ENCODE measurements at regions not wholly inside any gene's neighbourhood (a gene's known extent, or its start where the extent isn't known, plus 50 kb on each side); places are given as distances from the start of the nearest gene placed in this dataset.

DNA sequence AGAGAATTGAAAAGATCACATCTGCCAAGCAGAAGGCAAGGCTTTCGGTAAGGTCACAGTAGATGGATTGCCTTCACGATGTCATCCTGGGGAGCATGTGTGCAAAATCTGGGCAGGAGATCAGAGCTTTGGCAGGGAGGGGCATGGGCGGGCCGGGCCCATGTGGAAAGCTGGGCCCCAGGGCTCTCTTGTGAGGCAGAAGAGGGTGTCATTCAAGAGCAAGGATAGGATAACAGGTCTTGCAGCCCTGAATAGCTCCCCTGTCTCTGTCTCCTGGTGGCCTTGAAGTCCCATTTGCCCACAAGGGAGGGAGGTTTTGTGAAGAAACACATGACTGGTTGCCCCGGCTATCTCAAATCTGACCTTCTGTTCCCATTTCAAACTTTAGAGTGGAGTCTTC, 172.0 kb downstream of the OPA1 start:
- DNase-seq (ENCODE audit: low spot score in 2 of 2), result no peak
- no peaks in the 10 kb centered on the region for H3K36me3 ChIP-seq

DNA sequence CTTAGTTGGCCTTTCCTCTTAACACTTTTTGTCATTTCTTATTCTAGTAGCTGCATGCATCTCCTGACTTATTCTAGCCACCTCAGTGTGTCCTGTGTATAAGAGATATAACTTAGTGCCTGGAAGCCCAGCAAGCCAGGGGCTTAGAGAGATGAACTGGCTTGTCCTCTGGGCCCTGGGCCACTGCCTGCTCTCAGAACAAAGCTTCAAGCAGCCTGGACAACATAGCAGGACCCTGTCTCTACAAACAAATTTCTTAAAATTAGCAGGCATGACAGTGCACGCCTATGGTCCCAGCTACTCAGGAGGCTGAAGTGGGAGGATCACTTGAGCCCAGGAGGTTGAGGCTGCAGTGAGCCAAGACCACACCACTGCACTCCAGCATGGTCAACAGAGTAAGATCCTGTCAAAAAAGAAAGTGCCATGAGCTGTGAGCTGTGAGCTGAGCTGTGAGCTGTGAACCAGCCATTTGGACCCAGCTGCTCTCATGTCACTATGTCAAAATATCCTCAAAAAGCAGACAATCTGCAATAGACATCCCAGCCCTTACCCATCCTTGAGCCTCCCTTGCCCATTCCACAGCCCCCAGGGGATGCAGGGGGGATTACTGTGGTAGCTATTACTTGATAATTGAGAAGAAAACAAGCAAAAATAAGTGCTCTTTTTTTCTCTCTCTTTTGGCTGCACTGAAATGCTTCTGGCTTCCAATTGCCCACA, 174.5 kb downstream of the OPA1 start:
- TF ChIP-seq EP300 (IDR thresholded peaks at IDR 0.05), result no peak
- TF ChIP-seq, protein P1, sequence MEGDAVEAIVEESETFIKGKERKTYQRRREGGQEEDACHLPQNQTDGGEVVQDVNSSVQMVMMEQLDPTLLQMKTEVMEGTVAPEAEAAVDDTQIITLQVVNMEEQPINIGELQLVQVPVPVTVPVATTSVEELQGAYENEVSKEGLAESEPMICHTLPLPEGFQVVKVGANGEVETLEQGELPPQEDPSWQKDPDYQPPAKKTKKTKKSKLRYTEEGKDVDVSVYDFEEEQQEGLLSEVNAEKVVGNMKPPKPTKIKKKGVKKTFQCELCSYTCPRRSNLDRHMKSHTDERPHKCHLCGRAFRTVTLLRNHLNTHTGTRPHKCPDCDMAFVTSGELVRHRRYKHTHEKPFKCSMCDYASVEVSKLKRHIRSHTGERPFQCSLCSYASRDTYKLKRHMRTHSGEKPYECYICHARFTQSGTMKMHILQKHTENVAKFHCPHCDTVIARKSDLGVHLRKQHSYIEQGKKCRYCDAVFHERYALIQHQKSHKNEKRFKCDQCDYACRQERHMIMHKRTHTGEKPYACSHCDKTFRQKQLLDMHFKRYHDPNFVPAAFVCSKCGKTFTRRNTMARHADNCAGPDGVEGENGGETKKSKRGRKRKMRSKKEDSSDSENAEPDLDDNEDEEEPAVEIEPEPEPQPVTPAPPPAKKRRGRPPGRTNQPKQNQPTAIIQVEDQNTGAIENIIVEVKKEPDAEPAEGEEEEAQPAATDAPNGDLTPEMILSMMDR (IDR thresholded peaks at IDR 0.05), result no peak
- no peak for TF ChIP-seq POLR2AphosphoS5 (IDR thresholded peaks at IDR 0.05)
- TF ChIP-seq POLR2A (IDR thresholded peaks at IDR 0.05), result no peak
- Histone ChIP-seq H3K36me3 (no peaks in the 10 kb centered on the region), H3K27ac (no peak overlapping the region), H3K4me3 (no peak overlapping the region), H3K9me3 (no peaks in the 10 kb centered on the region), H3K27me3 (no peaks in the 10 kb centered on the region), H3K4me1 (peaks cover 4% of the 10 kb centered on the region)
- DNase-seq (ENCODE audit: low spot score in 2 of 2), result no peak
- WGBS, result 100% methylated on average over 1 of the region's 1 CpG

More for the DNA sequence above, 172.0 kb downstream of the OPA1 start:
- TF ChIP-seq EP300 (IDR thresholded peaks at IDR 0.05) (no peak), POLR2AphosphoS5 (IDR thresholded peaks at IDR 0.05) (no peak), POLR2A (IDR thresholded peaks at IDR 0.05) (no peak)
- TF ChIP-seq, protein P1 (IDR thresholded peaks at IDR 0.05), result no peak
- Histone ChIP-seq H3K9me3 (no peaks in the 10 kb centered on the region), H3K4me3 (no peak overlapping the region), H3K27me3 (peaks cover 2% of the 10 kb centered on the region), H3K27ac (no peak overlapping the region), H3K4me1 (peaks cover 4% of the 10 kb centered on the region)
- 41% methylated on average over 3 of the region's 5 CpGs for WGBS

- Histone ChIP-seq H3K27ac (no peak overlapping the region), H3K36me3 (no peaks in the 10 kb centered on the region), H3K4me1 (peaks cover 4% of the 10 kb centered on the region), H3K4me3 (no peak overlapping the region), H3K9me3 (no peaks in the 10 kb centered on the region), H3K27me3 (no peaks in the 10 kb centered on the region)
- DNase-seq (ENCODE audit: low spot score in 2 of 2), result no peak
- WGBS, result 68% methylated on average over 2 of the region's 2 CpGs
- TF ChIP-seq EP300 (IDR thresholded peaks at IDR 0.05), result no peak
- TF ChIP-seq, protein P1 (IDR thresholded peaks at IDR 0.05), result no peak
- TF ChIP-seq POLR2AphosphoS5 (IDR thresholded peaks at IDR 0.05), result no peak
- TF ChIP-seq POLR2A (IDR thresholded peaks at IDR 0.05), result no peak
Observed at GRCh38 chr3:193768070-193768394, 175.0 kb downstream of the OPA1 start.

- DNase-seq (ENCODE audit: low spot score in 2 of 2), result no peak
- Histone ChIP-seq H3K27ac (no peak overlapping the region), H3K36me3 (no peaks in the 10 kb centered on the region), H3K4me3 (no peak overlapping the region), H3K27me3 (no peaks in the 10 kb centered on the region), H3K9me3 (no peaks in the 10 kb centered on the region), H3K4me1 (peaks cover 4% of the 10 kb centered on the region)
- TF ChIP-seq, protein P1 (IDR thresholded peaks at IDR 0.05), result no peak
- TF ChIP-seq POLR2A (IDR thresholded peaks at IDR 0.05) (no peak), POLR2AphosphoS5 (IDR thresholded peaks at IDR 0.05) (no peak), EP300 (IDR thresholded peaks at IDR 0.05) (no peak)
- WGBS, result 90% methylated on average over 2 of the region's 2 CpGs
Observed at GRCh38 chr3:193769437-193769836, 176.4 kb downstream of the OPA1 start.

GRCh38 chr3:193771011-193771652, 178.1 kb downstream of the OPA1 start:
- Histone ChIP-seq H3K36me3 (no peaks in the 10 kb centered on the region), H3K27me3 (no peaks in the 10 kb centered on the region), H3K9me3 (no peaks in the 10 kb centered on the region), H3K4me1 (no peaks in the 10 kb centered on the region), H3K4me3 (no peak overlapping the region), H3K27ac (no peak overlapping the region)
- WGBS, result 94% methylated on average over 20 of the region's 20 CpGs
- TF ChIP-seq POLR2AphosphoS5 (IDR thresholded peaks at IDR 0.05), result no peak
- TF ChIP-seq POLR2A (IDR thresholded peaks at IDR 0.05), result no peak
- TF ChIP-seq, protein P1 (IDR thresholded peaks at IDR 0.05), result no peak
- no peak for TF ChIP-seq EP300 (IDR thresholded peaks at IDR 0.05)
- DNase-seq (ENCODE audit: low spot score in 2 of 2), result no peak

Measured in suprapubic skin (tissue), 4 donors.